Activated CD8-positive, alpha-beta memory T cell treated with anti-CD3 and anti-CD28 coated beads, Interleukin-2, amount 50 U/mL, for 48 hours (primary cell): ENCODE measurements at regions not wholly inside any gene's neighbourhood (a gene's known extent, or its start where the extent isn't known, plus 50 kb on each side); places are given as distances from the start of the nearest gene placed in this dataset.

Source experiments
- DNase-seq: peaks from one replicate; pipeline ENCODE4 v3.0.0-alpha.2; 2020

DNA sequence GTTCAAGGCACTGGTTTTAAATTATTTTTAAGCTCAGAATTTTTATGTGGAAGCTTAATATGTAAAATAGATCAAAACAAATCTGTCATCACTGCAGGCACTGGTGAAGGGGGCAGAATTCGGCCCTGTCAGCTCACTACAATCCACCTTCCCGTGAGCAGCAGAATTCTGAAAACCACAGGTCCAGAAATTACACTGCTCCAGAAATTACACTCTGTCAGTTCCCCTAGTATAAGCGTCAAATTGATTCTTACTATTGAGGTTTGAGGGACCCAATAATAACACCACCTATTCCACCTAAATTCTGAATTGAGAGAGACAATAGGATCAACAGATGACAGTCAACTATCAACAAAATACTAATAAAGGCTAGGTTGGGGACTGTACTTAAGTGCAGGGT, 245.5 kb downstream of the PHLDA1 start:
- DNase-seq, result no peak

DNA sequence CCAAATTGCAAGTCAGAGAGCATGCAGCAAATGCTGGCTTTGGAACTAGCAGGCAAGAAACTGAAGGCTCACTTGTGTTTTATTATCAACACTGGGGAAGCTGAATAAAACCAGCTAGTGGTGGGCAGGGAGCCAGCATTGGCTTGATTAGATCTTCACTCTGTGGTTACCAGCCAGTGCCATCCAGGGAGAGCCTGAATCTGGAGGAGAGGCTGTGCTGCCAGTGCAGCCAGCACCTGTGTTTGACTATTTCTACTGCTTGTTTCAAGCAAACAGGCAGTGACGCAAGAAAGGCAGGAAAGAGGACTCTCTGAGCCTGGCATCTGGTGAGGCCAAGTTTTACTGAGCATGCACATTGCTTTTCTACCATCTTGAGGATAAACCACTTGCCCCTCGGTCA, 247.0 kb downstream of the PHLDA1 start:
- DNase-seq, result no peak

DNA sequence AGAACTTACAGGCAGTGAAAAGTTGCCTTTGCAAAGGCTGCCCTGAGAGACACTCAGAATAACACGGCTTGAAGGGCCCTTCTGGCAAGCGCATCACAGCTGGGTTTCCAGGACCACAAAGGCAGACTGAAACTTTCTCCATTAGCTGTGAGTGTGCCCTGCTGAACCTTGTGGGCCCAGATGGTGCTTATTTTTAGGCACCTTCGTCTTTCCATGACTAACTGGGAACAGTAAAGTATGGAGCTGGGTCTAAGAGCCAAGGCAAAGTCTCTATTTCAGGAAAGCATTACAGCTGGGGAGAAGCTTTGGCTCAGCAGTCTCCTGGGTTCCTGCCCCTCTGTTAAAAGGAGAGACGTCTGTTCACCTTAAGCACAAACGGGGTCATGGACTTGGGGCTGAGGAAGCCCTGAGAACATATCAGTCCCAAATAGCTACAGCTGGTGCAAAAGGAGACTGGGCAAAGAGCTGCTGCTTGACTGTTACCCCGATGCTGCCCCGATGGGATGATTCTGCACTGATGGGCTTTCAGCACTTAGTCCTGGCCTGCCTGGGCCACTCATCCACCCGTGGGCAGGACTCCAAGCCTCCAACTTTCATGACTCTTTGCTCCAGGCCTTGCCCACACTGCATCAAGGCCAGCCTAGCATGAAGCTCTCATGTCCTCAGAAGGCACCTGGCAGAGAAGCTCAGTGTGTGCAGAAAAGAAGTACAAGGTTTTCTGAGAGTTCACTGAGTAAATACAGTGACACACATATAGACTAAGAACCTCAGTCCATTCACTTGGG, 248.3 kb downstream of the PHLDA1 start:
- no peak for DNase-seq

DNA sequence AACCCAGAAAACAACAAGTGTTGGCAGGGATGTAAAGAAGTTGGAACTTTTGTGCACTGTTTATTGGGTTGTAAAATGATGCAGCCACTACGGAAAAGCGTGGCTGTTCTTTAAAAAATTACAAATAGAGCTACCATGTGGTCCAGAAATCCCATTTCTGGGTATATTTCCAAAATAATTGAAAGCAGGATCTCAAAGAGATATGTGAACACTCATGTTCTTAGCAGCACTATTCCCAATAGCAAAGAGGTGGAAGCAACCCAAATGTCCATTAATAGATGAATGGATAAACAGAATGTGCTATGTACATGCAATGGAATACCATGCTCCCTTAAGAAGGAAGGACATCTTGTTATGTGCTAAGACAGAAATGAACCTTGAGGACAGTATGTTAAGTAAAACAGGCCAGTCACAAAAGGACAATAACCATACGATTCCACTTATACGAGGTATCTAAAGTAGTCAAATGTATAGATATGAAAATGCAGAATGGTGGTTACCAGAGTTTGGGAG, 249.5 kb downstream of the PHLDA1 start:
- DNase-seq, result no peak

DNA sequence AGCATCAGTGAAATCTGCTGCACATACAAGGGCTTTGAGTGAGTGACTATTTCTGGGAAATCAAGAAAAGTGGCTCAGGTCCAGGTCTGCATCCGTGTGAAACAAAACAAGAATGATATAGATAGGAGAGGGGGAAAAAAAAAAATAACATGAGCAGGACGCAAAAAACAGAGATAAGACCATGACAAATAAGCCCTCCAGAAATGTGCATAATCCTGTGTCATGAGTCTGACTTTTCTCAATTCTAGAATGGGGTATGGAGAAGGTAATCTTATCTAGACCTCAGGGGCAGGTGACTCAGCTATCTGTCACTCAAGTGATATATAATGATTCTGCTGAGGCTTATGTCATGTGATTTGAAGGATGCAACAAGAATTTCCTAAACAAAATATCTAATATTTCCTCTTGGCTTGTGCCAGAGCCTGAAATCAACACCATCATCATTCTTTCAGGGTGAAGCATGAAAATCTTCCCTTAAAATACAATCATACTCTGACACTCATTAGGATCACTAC, 250.0 kb downstream of the PHLDA1 start:
- no peak for DNase-seq

DNA sequence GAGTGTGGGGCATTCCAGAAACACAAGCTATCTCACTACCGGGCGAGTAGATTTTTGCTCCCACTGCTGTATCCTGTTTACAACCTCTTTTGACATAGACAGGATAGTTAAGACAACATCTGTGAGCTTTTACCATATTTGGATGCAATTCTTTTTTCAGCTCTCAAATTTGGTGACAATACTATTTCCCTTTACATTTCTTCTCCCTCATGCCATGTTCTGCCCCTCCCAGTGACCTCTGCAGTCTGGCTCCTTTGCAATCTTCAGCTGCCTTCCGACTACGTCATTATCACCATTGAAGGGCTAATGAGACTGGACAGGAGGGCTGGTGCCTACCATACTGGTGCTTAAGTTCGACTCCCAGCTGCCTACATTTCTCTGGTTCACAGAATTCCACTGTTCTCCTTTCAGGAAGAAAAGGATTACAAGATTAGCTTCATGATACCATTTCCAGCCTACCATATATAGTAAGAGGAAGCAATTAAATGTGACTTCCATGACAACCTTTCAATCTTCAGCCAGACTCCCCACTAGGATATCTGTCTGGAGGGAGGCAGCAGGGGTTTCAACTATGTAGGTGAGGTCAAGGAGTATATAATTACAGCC, 251.6 kb downstream of the PHLDA1 start:
- DNase-seq, result no peak

GRCh38 chr12:75774261-75775052, 257.1 kb downstream of the PHLDA1 start:
- no peak for DNase-seq

GRCh38 chr12:75773377-75773776, 258.2 kb downstream of the PHLDA1 start:
- DNase-seq, result no peak

DNA sequence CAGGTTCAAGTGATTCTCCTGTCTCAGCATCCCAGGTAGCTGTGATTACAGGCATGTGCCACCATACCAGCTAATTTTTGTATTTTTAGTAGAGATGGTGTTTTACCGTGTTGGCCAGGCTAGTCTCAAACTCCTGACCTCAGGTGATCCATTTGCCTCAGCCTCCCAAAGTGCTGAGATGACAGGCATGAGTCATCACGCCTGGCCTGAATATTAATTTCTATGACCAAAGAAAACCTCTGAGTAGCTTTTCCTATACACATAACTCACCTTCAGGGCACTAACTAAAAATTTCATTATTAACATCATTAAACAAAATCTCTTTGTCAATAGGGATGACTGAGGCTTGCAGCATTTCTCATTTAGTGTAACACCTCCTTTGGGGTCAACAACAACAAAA, 259.6 kb upstream of the KRR1 start:
- DNase-seq, result no peak

GRCh38 chr12:75767957-75768356, 256.5 kb upstream of the KRR1 start:
- no peak for DNase-seq

GRCh38 chr12:75766263-75767160, 255.1 kb upstream of the KRR1 start:
- DNase-seq, result no peak

- no peak for DNase-seq
Observed at GRCh38 chr12:75765170-75766059, 254.0 kb upstream of the KRR1 start.

- DNase-seq, result no peak
Observed at GRCh38 chr12:75764091-75764841, 252.9 kb upstream of the KRR1 start.

GRCh38 chr12:75760573-75761294, 249.3 kb upstream of the KRR1 start:
- no peak for DNase-seq

- DNase-seq, result no peak
Observed at GRCh38 chr12:75759842-75760572, 248.6 kb upstream of the KRR1 start.

- DNase-seq, result no peak
Observed at GRCh38 chr12:75759196-75759595, 247.8 kb upstream of the KRR1 start.

GRCh38 chr12:75756771-75757170, 245.4 kb upstream of the KRR1 start:
- no peak for DNase-seq

DNA sequence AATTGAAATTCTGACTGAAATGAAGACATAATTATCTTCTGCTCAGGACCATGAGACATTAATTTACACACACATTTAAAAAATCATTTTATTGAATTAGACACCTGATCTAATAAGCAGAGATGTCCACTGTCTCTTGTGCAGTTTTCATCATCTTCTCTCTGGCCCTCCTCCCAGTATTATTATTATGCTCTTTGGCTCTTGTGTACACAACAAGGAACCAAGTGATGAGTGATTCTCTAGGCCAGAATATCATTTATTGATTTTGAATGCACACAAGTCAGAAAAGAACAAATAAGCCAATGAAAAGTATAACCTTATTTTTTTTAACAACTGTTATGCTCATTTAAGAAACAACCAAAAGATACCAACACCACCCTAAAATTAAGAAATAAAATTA, 244.7 kb upstream of the KRR1 start:
- no peak for DNase-seq

GRCh38 chr12:75754698-75755097, 243.3 kb upstream of the KRR1 start:
- no peak for DNase-seq
